Hematopoietic multipotent progenitor cell treated with erythropoietin and hydrocortisone succinate and interleukin-3 and kit ligand, for 4 days (in vitro differentiated cells): ENCODE measurements at regions not wholly inside any gene's neighbourhood (a gene's known extent, or its start where the extent isn't known, plus 50 kb on each side); places are given as distances from the start of the nearest gene placed in this dataset.

Experiments used
- DNase-seq: peaks from one replicate; pipeline ENCODE4 v3.0.0-alpha.2; 2015

DNA sequence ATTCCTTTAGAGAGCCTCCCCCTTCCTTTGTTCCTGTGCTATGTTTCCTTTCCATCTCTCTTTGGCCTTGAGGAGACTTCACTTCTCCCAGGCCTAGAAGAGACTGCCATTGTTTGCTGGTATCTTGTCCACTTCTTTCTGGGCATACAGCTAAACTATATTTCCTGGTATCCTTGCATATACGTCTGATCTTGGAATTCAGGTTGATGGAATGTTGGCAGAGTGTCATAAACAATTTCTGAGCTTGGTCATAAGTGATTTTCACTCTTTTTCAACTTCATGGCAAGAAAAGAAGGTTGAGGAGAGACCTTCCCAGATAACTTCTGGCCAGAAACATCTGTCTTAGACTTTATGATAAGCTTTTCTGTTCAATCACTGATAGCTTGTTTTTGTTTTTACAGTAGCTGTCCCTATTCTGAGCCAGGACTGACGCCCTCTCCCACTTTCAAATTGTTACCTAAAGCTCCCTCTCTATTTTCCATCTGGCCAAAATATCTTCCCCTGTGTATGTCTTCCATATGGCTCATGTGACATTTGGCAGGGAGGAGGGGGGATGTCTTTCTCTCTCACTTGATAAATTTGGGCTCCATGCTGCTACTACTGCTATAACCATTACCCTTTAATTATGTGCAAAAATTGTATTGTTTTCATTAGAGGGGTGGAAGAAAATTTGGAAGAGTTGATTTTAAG is 457.0 kb downstream of the ADAMTS20 start:
- DNase-seq = no peak

DNA sequence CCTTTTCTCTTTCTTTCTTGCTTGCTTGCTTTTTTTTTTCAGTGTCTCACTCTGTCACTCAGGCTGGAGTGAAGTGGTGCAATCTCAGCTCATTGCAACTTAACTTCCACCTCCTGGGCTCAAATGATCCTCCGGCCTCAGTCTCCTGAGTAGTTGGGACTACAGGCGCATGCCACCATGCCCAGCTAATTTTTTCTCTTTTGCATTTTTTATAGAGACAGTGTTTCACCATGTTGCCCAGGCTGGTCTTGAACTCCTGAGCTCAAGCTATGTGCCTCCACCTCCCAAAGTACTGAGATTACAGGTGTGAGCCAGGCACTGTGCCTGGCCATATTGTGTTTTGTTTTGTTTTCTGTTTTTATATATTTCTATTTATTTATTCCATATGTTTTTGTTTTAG is 461.0 kb downstream of the ADAMTS20 start:
- no peak for DNase-seq

DNA sequence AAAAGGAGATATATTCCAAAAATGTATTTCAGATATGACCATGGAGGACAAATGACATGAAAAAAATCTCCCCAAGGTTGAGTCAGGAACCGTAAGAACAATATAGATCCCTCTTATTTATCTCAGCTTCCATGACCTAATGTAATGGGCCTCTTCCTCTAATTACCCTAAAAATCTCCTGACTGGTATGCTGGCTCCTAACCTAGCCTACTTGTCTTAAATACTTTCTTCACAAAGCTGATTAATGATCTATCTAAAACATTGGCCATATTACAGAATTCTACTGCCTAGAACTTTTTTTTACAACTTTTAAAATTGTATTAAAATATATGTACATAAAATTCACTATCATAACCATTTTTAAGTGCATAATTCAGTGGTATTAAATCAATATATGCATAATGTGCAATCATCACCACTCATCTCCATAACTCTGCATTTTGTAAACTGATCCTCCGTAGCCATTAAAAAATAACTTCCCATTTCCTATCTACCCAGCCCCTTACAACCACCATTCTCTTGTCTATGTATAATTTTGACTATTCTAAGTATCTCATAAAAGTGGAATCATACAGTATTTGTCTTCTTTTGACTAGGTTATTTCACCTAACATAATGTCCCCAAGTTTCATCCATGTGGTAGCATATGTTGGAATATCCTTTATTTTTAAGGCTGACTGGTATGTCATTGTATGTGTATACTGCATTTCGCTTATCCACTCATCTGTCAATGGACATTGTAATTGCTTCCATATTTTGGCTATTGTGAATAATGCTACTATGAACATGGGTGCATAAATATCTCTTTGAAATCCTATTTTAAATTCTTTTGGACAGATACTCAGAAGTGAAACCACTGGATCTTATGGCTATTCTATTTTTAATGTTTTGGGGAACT is 464.6 kb downstream of the ADAMTS20 start:
- no peak for DNase-seq

DNA sequence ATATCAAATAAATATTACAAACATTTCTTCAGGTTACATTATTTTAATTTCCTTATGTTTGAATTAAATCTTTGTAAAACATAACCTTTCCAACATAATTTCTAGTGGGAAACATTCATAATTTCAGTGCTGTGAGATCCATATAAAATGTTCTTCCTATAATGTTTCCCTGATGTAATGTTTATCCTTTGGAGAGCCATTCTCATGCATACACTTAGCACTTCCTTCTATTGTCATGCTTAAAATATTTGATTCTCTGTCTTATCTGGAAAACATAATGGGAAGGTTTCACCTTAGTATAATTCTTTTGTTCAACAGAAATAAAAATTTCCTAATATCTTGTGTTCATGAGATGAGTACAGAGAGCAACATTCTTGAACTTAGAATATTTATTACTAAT is 472.5 kb downstream of the ADAMTS20 start:
- DNase-seq = no peak

DNA sequence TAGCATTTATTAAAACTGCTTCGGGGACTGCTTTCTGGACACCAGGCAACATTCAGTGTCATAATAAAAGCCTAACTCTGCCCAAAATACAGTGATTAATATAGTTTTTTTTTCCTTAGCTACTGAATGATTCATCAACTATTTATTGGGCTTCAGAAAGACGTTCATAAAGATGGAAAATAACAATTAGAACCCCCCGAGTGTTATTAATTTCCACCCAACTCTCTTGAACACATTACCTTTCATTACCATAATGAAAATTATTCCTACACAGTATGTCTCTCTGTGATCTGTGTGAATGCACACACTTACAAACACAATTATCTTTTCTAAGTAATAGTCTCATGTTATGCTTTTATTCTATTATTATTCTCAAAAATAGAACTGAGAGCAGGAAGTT is 473.0 kb downstream of the ADAMTS20 start:
- no peak for DNase-seq

DNA sequence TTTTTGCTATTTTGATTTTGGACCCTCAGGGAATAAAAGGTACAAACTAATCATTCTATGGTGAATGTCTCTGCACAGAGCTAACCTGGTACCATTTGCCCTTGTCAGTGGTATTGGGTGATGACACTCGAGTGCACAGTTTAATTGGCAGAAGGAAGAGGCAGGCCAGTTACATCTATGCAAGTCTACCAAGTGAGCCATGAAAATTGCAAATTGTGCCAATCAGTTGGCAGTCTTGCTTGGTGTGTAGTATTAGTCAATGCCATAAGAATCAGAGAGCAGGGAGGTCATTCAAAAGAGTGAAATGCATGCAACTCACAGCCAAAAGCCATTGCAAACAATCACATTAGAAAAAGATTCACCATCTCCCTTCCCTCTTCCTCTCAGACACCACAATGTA is 479.6 kb downstream of the ADAMTS20 start:
- no peak for DNase-seq

DNA sequence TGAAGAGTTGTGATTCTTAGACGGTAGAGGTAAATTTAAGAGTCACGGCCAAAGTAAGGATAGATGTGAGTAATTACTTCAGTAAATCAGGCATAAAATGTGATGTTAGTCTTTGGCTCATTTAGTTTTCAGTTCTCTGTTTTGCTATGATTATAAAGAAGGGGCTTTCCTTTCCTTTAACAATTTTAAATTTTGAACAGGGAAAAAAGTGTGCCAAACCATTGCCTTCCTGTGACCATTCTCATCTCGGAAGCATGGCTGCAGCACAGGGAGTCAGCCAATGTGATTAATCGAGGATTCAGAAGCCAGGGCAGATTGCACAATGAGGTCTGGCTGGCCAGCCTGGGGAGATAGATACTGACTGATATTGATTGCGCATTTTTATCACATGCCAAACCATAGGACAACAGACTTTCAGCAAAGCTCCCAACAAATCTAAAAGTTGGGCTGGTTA is 480.2 kb upstream of the PRICKLE1 start:
- DNase-seq = no peak

DNA sequence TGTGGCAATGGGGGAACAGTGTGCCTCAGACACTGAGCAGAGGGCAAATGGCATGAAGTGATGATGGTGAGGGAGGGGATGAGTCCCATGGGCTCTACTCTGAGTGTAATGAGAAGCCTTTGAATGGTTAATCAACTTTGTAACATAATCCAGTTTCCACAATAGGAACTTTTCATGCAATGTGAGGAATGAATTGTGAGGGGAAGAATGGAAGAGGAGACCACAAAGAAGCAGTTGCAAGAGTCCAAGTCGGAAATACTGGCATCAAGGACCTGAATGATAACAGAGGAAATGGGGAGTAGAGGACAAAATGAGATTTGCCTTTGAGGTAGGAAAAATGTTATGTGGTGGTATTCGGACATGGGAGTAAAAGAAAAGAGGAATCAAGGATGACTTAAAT is 476.9 kb upstream of the PRICKLE1 start:
- DNase-seq = no peak

DNA sequence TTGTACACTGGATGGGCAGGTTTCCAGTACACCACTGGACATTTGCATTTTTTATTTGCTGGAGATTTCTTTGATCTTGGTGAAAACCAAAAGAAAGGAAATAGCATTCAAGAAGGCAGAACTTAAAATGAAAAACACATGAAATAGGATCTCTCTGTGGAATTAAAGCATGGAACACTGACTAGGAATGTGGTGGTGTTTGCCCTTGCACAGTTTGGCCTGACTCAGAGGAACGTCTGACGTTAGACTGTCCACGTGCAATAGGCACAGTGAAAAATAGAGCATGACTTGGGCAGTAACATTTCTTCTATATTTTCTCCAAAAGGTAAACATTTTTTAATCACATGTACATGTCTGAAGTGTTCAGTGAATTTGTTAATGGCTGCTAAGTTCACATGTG is 474.1 kb upstream of the PRICKLE1 start:
- no peak for DNase-seq

DNA sequence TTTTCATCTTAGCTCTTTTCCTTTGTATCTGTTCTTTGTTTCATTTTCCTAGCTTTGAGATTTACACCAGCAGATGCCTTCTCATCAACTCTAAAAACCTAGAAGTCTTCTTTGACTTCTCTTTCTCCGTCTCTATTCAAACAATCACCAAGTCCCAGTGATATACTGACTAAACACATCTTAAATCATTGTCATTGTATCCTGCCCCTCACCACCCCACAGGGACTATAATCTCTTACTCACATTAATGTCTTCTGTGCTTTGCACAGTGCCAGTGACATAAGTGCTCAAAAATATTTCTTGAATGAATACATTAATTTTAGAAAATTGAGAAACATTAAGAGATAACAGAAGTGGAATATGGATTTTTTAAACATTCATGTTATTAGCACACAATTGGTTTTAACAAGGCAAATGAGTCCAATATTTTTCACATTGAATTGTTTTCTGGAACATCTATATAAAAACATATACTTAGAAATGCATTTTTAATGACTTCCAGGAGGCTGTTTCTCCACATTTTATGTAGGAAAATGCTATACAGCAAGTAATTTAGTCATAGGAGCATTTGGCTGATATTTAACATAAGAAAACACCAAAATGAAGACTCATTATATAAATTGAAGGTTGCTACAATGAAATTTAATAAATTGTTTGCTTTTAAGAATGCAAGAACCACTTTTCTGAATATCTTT is 472.8 kb upstream of the PRICKLE1 start:
- DNase-seq = no peak

DNA sequence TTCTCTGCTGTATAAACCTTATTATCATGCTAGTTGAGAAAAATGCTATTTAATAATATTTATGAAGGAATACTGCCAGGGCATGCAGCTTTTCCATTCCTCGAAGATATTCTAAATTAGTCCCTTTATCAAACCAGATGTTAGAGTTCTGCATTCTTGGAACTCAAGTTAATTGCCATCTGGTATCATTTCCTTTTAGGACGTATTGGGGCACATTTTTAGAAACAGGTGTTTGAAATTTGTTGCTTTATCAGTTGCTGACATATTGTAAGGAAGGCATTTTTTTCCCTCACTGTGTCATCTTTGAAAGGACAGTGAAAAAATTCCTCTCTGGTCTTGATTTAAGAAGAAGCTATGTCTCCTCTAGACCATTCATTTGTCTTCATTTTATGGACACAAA is 471.2 kb upstream of the PRICKLE1 start:
- peak; percentile 2 for DNase-seq

DNA sequence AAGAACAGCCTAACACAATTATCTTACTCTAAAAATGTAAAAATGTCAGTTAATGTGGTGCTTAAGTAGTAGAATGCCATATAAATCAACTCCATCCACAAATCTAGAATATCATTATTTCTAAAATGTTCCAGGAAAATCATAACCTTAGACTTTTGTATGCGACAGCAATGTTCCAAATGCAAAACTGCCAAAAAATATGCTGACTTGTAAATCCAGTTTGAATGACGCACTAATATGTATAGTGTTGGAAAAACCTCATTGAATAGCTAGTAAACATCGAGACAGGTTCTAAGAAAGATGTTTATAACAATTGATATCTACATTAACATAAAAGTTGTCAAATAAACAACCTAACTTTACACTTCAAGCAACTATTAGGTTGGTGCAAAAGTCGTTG is 469.1 kb upstream of the PRICKLE1 start:
- no peak for DNase-seq

DNA sequence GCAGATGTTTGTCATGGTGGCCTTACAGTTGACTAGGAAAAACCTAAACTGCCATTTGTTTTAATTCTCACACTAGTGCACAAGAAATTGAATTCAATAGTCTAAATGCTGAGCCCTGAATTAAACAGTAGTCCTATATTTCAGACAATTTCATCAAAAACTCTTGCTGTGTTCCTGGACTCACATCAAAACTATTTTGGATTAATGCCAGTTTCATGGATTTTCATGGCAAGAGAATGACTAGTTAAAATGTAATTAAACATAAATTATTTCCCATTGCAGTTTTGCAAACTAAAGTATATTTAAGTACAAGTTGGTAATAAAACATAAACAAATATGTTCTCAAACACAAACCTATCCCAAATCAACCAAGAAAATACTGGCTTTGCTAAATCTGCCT is 468.0 kb upstream of the PRICKLE1 start:
- no peak for DNase-seq

DNA sequence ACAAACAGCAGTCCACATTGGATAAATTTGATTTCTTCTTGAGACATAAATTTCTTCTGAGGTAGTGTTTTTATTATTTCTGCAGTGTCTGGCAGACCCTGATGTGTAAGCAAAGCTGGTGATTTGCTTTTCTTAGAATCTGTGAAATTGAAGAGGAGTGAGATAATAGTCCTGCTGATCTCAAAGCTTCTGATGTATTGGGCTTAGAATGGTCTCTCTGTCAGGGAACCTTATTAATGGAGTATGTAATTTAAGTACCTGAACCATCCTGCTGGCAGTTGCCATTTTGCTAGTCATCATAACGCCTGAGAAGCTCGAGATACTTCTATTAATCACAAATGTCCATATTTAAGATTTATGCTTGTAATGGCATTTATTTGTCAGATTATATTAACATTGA is 464.5 kb upstream of the PRICKLE1 start:
- no peak for DNase-seq

DNA sequence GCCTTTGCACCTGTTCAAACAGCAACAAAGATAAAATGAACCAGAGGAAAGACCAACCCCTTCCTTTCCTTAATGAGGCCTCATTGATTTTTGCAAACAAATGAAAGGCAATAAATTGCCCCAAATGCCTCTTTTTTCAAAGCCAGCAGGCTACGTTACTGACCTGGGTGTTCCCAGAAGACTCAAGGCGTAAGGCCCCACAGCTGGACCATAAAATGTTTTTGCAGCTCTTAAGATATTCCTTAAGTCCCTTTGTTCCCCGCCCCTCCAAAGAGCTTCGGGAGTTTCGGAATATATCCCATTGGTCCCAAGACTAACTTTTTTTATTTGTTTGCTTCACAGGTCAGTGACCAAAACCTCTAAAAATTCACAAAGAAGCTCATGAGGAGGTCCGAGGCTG is 462.9 kb upstream of the PRICKLE1 start:
- DNase-seq = no peak

DNA sequence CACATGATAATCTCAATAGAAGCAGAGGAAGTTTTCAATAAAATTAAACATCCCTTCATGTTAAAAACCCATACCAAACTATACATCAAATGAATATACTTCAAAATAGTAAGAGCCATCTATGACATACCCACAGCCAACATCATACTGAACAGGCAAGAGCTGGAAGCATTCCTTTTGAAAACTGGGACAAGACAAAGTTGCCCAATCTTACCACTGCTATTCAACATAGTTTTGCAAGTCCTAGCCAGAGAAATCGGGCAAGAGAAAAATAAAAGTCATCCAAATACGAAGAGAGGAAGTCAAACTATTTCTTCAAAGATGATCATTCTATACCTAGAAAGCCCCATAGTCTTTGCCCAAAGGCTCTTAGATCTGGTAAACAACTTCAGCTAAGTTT is 454.7 kb upstream of the PRICKLE1 start:
- no peak for DNase-seq

DNA sequence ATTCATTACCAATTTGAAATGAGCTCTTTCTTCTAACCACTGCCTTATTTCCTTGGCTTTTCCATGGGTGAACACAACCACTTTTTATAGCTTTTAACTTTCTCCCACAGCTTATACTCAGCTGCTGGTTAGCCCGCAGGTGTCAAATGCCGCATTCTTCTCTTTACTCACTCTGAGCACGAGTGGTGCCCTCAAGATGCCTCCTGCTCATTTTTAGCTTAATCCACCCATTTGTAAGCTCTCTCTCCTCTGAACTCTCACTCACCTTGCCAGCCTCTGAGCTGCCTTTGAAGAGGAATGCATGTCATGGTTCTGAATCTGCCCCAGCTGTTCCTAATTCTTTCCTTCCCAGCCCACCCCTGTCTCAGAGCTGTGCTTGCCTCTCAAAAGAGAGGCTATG is 449.4 kb upstream of the PRICKLE1 start:
- DNase-seq = no peak

DNA sequence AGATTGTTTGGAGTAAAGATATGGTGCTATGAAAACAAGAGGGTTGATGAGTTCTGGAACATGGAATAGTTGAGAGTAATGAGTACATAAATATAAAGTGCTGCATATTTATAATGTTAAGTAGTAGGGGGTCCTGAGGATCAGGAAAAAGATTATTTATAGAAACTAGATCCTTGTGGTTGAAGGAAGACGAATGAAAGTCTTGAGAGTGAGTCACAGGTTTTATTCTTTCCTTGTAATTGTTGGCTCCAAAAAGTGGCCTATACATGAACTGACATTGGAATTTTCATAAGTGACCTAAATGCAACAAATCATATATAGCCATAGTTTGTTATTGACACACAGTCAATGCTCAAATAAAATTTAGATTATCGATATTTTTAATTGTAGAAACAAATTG is 440.4 kb upstream of the PRICKLE1 start:
- no peak for DNase-seq

DNA sequence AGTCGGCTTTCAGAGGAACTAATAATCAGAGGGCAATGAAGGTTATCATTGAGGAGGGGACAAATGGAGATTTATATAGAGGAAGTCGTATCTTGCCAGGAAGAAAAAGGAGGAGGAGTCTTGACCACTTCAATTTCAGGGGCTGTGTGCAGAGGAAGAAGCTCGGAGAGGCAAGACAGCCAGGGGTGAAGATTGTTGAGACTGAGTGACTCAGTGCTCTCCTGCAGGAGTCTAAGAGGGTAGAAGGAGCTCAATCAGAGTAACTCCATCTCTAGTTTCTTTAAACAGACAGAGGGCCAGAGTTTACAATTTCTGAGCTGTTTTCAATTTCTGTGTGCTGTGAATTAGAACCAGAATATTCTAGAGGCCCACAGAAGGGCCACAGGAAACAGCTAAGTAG is 439.3 kb upstream of the PRICKLE1 start:
- no peak for DNase-seq

DNA sequence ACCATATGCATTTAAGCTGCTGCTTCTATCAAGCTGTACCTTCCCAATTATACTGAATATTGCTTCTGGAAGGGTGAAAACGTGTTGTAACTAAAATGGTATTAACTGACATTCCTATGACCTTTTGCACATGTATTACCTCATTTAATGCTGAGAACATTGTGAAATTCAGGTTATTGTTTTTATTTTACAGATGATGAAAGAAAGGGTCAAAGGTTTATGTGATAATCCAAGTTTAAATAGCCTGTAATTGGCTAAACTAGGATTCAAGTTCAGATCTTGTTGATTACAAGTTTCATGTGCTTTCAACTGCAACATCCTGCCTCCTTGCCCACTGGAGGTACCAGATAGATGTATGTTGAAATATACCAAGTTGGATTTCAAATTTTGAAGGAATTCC is 433.3 kb upstream of the PRICKLE1 start:
- no peak for DNase-seq

DNA sequence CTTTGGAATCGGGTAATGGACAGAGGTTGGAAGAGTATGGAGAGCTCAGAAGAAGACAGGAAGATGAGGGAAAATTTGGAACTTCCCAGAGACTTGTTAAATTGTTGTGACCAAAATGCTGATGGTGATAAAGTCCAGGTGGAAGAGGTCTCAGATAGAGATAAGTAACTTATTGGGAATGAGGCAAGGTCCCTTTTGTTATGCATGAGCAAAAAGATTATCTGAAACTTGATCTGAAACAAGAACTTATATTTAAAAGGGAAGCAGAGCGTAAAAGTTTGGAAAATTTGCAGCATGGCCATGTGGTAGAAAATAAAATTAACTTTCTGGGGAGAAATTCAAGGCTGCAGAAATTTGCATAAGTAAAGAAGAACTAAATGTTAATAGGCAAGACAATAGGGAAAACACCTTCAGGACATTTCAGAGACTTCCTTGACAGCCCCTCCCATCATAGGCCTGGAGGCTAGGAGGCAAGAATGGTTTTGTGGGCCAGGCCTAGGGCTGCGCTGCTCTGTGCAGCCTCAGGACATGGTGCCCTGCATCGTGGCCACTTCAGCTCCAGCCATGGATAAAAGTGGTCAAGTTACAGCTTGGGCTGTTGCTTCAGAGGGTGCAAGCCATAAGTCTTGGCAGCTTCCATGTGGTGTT is 425.7 kb upstream of the PRICKLE1 start:
- DNase-seq = no peak

DNA sequence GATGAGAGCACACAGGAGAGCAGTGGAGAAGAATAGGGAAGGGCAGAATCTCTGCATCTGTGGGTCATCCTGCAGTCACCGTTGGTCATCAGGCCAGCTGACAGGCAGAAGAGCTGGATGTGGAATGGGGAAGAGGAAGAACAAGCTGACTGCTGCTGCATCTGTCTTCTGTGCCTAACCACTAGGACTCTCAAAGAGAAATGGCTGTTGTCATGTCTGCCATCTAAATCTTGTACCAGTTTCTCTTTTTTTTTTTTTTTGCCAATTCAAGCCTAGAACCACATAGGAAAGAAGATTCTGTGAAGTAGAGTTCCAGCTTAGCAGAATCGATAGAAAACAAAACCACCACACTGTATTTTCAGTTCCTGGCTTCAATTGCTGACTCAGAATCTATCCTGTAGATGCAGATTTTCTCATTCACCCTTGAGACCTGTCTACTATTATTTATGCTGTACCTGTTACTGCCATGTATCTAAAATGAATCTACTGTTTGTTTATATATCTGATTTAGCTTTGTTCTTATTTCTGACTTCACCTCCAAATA is 421.9 kb upstream of the PRICKLE1 start:
- no peak for DNase-seq

DNA sequence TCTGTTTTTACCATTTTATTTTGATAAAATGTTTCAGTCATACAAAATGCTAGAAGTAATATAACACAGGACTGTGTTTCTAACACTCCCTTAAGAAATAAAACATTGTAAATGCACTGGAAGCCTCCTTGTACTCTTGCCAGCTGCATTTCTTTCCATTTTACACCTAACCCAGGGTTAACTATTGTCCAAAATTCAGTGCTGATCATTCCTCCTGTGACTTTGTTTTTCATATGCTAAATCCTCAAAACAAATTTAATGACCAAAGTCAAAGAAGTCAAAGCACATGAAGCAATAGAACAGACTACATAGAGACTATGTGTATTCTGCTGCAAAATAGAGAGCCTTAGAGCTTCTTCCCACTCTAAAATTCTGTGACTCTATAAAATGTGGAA is 420.3 kb upstream of the PRICKLE1 start:
- no peak for DNase-seq
